GM12878 (cell line): ENCODE measurements at regions not wholly inside any gene's neighbourhood (a gene's known extent, or its start where the extent isn't known, plus 50 kb on each side); places are given as distances from the start of the nearest gene placed in this dataset.

Source experiments
- ATAC-seq: fragments of 200-7000 bp; cut with Tn5 transposase; 3 replicates; pipeline ENCODE4 v1.9.1; 2020; ENCODE audit warnings: mild to moderate bottlenecking, moderate library complexity
- BruUV-seq: library from RNA; stranded (reverse); fragments of 400-500 nt; replicated peaks from 2 replicates; lab custom pipeline; 2021; lab: Mats Ljungman, UMichigan
- CTCF ChIA-PET: fragments of 300-600 bp; sonication (Branson Sonifier 250); formaldehyde crosslinking; extraction: SDS; loops from one replicate; lab custom pipeline; 2021; ENCODE audit warnings: inconsistent platforms; lab: Yijun Ruan, JAX
- POLR2A ChIA-PET: fragments of 350-600 bp; formaldehyde crosslinking; extraction: SDS; loops from one replicate; lab custom pipeline; 2021; ENCODE audit warnings: inconsistent platforms; lab: Charles Lee
- RAD21 ChIA-PET: fragments of 300-600 bp; sonication (Branson Sonifier 250); formaldehyde crosslinking; loops from one replicate; lab custom pipeline; 2023; ENCODE audit warnings: antibody characterized with exemption; ENCODE audit not compliant: unreplicated experiment; lab: Charles Lee
- SMC1A ChIA-PET: fragments of 300-600 bp; sonication (Branson Sonifier 250); formaldehyde crosslinking; loops from one replicate; lab custom pipeline; 2023; ENCODE audit not compliant: unreplicated experiment, uncharacterized antibody; lab: Charles Lee
- DNase-seq: peaks from one replicate; pipeline ENCODE4 v3.0.0-alpha.2; 2011; ENCODE audit warnings: low read depth, low spot score
- FAIRE-seq: peaks from 3 replicates; lab custom pipeline; 2011; peaks lifted over from hg19 to GRCh38; lab: Jason Lieb, UNC
- H2AFZ ChIP-seq: 2 replicates; pipeline ENCODE4 v1.6.0; 2011; ENCODE audit warnings: low read depth, low read length, control low read depth; ENCODE audit not compliant: control insufficient read depth
- H3K27ac ChIP-seq: 2 replicates; pipeline ENCODE4 v1.5.1; 2011; ENCODE audit warnings: control low read depth; ENCODE audit not compliant: control insufficient read depth, insufficient read depth
- H3K27me3 ChIP-seq, 2 experiments: replicated peaks in 1 of 2; 2 replicates each; pipeline versions ENCODE4 v1.6.0 to v1.6.1; 2011; ENCODE audit warnings: low read length in 1 of 2; ENCODE audit not compliant: control insufficient read depth in 2 of 2, insufficient read depth in 2 of 2
- H3K36me3 ChIP-seq, 2 experiments: 2 replicates each; pipeline ENCODE4 v1.5.1; 2011; ENCODE audit warnings: low read length in 1 of 2; ENCODE audit not compliant: control insufficient read depth in 2 of 2, insufficient read depth in 2 of 2
- H3K4me1 ChIP-seq: 2 replicates; pipeline ENCODE4 v1.6.1; 2011; ENCODE audit warnings: mild to moderate bottlenecking, low read length, moderate library complexity, mixed read lengths; ENCODE audit not compliant: control insufficient read depth, insufficient read depth
- H3K4me2 ChIP-seq: 2 replicates; pipeline ENCODE4 v1.6.0; 2011; ENCODE audit warnings: control low read depth; ENCODE audit not compliant: control insufficient read depth, insufficient read depth
- H3K4me3 ChIP-seq: fragments of 200-600 bp; sonication (generic); 2 replicates; pipeline ENCODE4 v1.5.1; 2016
- H3K79me2 ChIP-seq: 2 replicates; pipeline ENCODE4 v1.6.0; 2011; ENCODE audit warnings: low read length; ENCODE audit not compliant: control insufficient read depth, insufficient read depth
- H3K9ac ChIP-seq: 2 replicates; pipeline ENCODE4 v1.8.0; 2011; ENCODE audit warnings: low read length, control low read depth, mixed read lengths; ENCODE audit not compliant: control insufficient read depth, insufficient read depth
- H3K9me3 ChIP-seq: replicated peaks from 3 replicates; pipeline ENCODE4 v1.5.1; 2011; ENCODE audit warnings: mild to moderate bottlenecking, low read length; ENCODE audit not compliant: control insufficient read depth, insufficient read depth
- H4K20me1 ChIP-seq: 2 replicates; pipeline ENCODE4 v1.6.0; 2011; ENCODE audit not compliant: control insufficient read depth, insufficient read depth
- BCLAF1 ChIP-seq: fragments of 450-650 bp; IDR thresholded peaks from 2 replicates; pipeline ENCODE4 v1.6.1; 2017; ENCODE audit warnings: antibody characterized with exemption, mild to moderate bottlenecking, moderate library complexity
- CBX3 ChIP-seq: fragments of 200-600 bp; sonication (generic); IDR thresholded peaks from 2 replicates; pipeline ENCODE4 v1.6.1; 2016; ENCODE audit warnings: low read depth, borderline replicate concordance
- CHD4 ChIP-seq: fragments of 200-600 bp; sonication (generic); IDR thresholded peaks from 2 replicates; pipeline ENCODE4 v1.6.1; 2016; ENCODE audit warnings: mild to moderate bottlenecking
- CREB1 ChIP-seq: IDR thresholded peaks from 2 replicates; pipeline ENCODE4 v1.6.1; 2012; ENCODE audit warnings: low read depth, mild to moderate bottlenecking, inconsistent platforms
- ETV6 ChIP-seq, 2 experiments: fragments of 450-650 bp in 1 of 2; IDR thresholded peaks in 1 of 2; conservative IDR thresholded peaks in 1 of 2; 2 replicates each; pipeline ENCODE4 v1.6.1; 2014; ENCODE audit warnings: antibody characterized with exemption in 1 of 2, borderline replicate concordance in 1 of 2, low read depth in 1 of 2, mild to moderate bottlenecking in 1 of 2, moderate library complexity in 1 of 2
- GATAD2B ChIP-seq: fragments of 450-650 bp; conservative IDR thresholded peaks from 2 replicates; pipeline ENCODE4 v1.6.1; 2017; ENCODE audit warnings: low read depth, mild to moderate bottlenecking, moderate library complexity
- HCFC1 ChIP-seq: fragments of 150-350 bp; IDR thresholded peaks from 2 replicates; pipeline ENCODE4 v1.6.1; 2014; ENCODE audit warnings: low read length
- MTA2 ChIP-seq: fragments of 450-650 bp; IDR thresholded peaks from 2 replicates; pipeline ENCODE4 v1.6.1; 2016; ENCODE audit warnings: low read depth, mild to moderate bottlenecking, moderate library complexity
- MYC ChIP-seq: IDR thresholded peaks from 2 replicates; pipeline ENCODE4 v1.6.1; 2011; ENCODE audit warnings: mild to moderate bottlenecking, low read length, moderate library complexity, inconsistent platforms; ENCODE audit not compliant: insufficient read depth, insufficient replicate concordance, insufficient read length, severe bottlenecking
- NR2C1 ChIP-seq: fragments of 450-650 bp; IDR thresholded peaks from 2 replicates; pipeline ENCODE4 v1.6.1; 2017; ENCODE audit warnings: antibody characterized with exemption, mild to moderate bottlenecking, moderate library complexity
- PAX8 ChIP-seq: fragments of 450-650 bp; IDR thresholded peaks from 2 replicates; pipeline ENCODE4 v1.6.1; 2017; ENCODE audit warnings: mild to moderate bottlenecking, moderate library complexity
- RAD21 ChIP-seq: IDR thresholded peaks from 2 replicates; pipeline ENCODE4 v1.6.1; 2011; ENCODE audit warnings: mild to moderate bottlenecking, low read depth, low read length, moderate library complexity; ENCODE audit not compliant: insufficient read depth
- SREBF1 ChIP-seq: IDR thresholded peaks from 2 replicates; pipeline ENCODE4 v1.6.1; 2012; ENCODE audit warnings: mild to moderate bottlenecking, low read length
- ZSCAN29 ChIP-seq: fragments of 450-650 bp; IDR thresholded peaks from 2 replicates; pipeline ENCODE4 v1.6.1; 2017; ENCODE audit warnings: mild to moderate bottlenecking, moderate library complexity
- WGBS: methylation state at CpG from one replicate; pipeline ENCODE4 v1.1.6; 2016; ENCODE audit warnings: low lambda C conversion rate; ENCODE audit not compliant: insufficient replicate concordance, insufficient coverage; ENCODE audit errors: missing lambda C conversion rate; 5-methylcytosine and 5-hydroxymethylcytosine counted together
- in situ Hi-C: fragments of 300-500 bp; cut with MboI; formaldehyde crosslinking; loops from 9 replicates; pipeline ENCODE4 v1.14.3; 2018; ENCODE audit warnings: mixed read lengths
- intact Hi-C: fragments of 100-400 bp; cut with micrococcal nuclease; formaldehyde crosslinking; loops from one replicate; pipeline ENCODE4 v1.14.2; 2022; ENCODE audit not compliant: unreplicated experiment
- TF ChIP-seq, protein P1 (sequence below): fragments of 450-650 bp; IDR thresholded peaks from 2 replicates; pipeline ENCODE4 v1.6.1; 2016; ENCODE audit warnings: mild to moderate bottlenecking
- TF ChIP-seq, protein P2 (sequence below): IDR thresholded peaks from 2 replicates; pipeline ENCODE4 v1.6.1; 2011; ENCODE audit warnings: borderline replicate concordance, low read depth, mild to moderate bottlenecking, moderate library complexity, low read length; ENCODE audit not compliant: insufficient read depth, poor library complexity, severe bottlenecking

- Histone ChIP-seq H2AFZ (no peak overlapping the region), H3K79me2 (no peaks in the 10 kb centered on the region), H4K20me1 (no peaks in the 10 kb centered on the region), H3K9me3 (no peaks in the 10 kb centered on the region), H3K27me3 (no peaks in the 10 kb centered on the region), H3K9ac (no peak overlapping the region), H3K36me3 (no peaks in the 10 kb centered on the region), H3K4me1 (no peaks in the 10 kb centered on the region), H3K27ac (no peak overlapping the region), H3K4me3 (no peak overlapping the region), H3K4me2 (no peak overlapping the region)
- ChIA-PET POLR2A (no interaction called here), CTCF (no interaction called here), SMC1A (no interaction called here), RAD21 (no interaction called here)
- DNase-seq (no peak), ATAC-seq (no peak), FAIRE-seq (no peak)
- 88% methylated on average over 1 of the region's 1 CpG for WGBS
- no TSS peak for BruUV-seq
- TF ChIP-seq GATAD2B (no peak), CHD4 (no peak), CREB1 (no peak), ETV6 (conservative IDR thresholded peaks at IDR 0.05 in 1 of 2, IDR thresholded peaks at IDR 0.05 in 1 of 2; ENCODE audit: borderline replicate concordance in 1 of 2, low read depth in 1 of 2) (no peak), MTA2 (no peak), PAX8 (no peak), HCFC1 (no peak), MYC (no peak), SREBF1 (no peak), RAD21 (no peak), BCLAF1 (no peak), CBX3 (no peak), NR2C1 (no peak), ZSCAN29 (no peak)
- TF ChIP-seq, protein P1, sequence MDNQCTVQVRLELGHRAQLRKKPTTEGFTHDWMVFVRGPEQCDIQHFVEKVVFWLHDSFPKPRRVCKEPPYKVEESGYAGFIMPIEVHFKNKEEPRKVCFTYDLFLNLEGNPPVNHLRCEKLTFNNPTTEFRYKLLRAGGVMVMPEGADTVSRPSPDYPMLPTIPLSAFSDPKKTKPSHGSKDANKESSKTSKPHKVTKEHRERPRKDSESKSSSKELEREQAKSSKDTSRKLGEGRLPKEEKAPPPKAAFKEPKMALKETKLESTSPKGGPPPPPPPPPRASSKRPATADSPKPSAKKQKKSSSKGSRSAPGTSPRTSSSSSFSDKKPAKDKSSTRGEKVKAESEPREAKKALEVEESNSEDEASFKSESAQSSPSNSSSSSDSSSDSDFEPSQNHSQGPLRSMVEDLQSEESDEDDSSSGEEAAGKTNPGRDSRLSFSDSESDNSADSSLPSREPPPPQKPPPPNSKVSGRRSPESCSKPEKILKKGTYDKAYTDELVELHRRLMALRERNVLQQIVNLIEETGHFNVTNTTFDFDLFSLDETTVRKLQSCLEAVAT: no peak
- TF ChIP-seq, protein P2, sequence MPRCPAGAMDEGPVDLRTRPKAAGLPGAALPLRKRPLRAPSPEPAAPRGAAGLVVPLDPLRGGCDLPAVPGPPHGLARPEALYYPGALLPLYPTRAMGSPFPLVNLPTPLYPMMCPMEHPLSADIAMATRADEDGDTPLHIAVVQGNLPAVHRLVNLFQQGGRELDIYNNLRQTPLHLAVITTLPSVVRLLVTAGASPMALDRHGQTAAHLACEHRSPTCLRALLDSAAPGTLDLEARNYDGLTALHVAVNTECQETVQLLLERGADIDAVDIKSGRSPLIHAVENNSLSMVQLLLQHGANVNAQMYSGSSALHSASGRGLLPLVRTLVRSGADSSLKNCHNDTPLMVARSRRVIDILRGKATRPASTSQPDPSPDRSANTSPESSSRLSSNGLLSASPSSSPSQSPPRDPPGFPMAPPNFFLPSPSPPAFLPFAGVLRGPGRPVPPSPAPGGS: no peak
- intact Hi-C loops (no loop called here), in situ Hi-C loops (no loop called here)
These were observed 176.5 kb downstream of the TAF11L14 start for GRCh38 chr5:17810734-17811133.
